DOHH2 (cell line): ENCODE measurements at regions not wholly inside any gene's neighbourhood (a gene's known extent, or its start where the extent isn't known, plus 50 kb on each side); places are given as distances from the start of the nearest gene placed in this dataset.

ENCODE experiments used
- H3F3A ChIP-seq: fragments of 200-600 bp; sonication (generic), shearing (Covaris generic); 2 replicates; pipeline ENCODE4 v1.6.0; 2016; ENCODE audit warnings: antibody characterized with exemption, mild to moderate bottlenecking; ENCODE audit not compliant: control insufficient read depth, insufficient read depth
- H3K27ac ChIP-seq: fragments of 200-600 bp; sonication (generic); 2 replicates; pipeline ENCODE4 v1.5.1; 2014; ENCODE audit warnings: low read depth, mild to moderate bottlenecking, low read length, moderate library complexity
- H3K27me3 ChIP-seq: fragments of 200-600 bp; sonication (generic); 2 replicates; pipeline ENCODE4 v1.6.1; 2014; ENCODE audit warnings: mild to moderate bottlenecking, low read length, mixed read lengths; ENCODE audit not compliant: control insufficient read depth
- H3K36me3 ChIP-seq: fragments of 200-600 bp; sonication (generic); 2 replicates; pipeline ENCODE4 v1.6.1; 2014; ENCODE audit warnings: mild to moderate bottlenecking, low read length, moderate library complexity, mixed read lengths; ENCODE audit not compliant: control insufficient read depth
- H3K4me1 ChIP-seq: fragments of 200-600 bp; sonication (generic); 2 replicates; pipeline ENCODE4 v1.6.1; 2014; ENCODE audit warnings: mild to moderate bottlenecking, low read length, mixed read lengths; ENCODE audit not compliant: control insufficient read depth
- H3K4me2 ChIP-seq: fragments of 200-600 bp; sonication (generic); 2 replicates; pipeline ENCODE4 v1.6.0; 2014; ENCODE audit warnings: mild to moderate bottlenecking, low read length, moderate library complexity
- H3K4me3 ChIP-seq: fragments of 200-600 bp; sonication (generic); 2 replicates; pipeline ENCODE4 v1.5.1; 2014; ENCODE audit warnings: mild to moderate bottlenecking, low read length, mixed read lengths
- H3K79me2 ChIP-seq: fragments of 200-600 bp; sonication (generic); 2 replicates; pipeline ENCODE4 v1.6.1; 2014; ENCODE audit warnings: mild to moderate bottlenecking, low read length, mixed read lengths; ENCODE audit not compliant: control insufficient read depth
- H3K9me2 ChIP-seq: fragments of 200-600 bp; sonication (generic); replicated peaks from 2 replicates; pipeline ENCODE4 v1.6.1; 2014; ENCODE audit warnings: mild to moderate bottlenecking, low read length, mixed read lengths; ENCODE audit not compliant: control insufficient read depth
- H3K9me3 ChIP-seq: fragments of 200-600 bp; sonication (generic); 2 replicates; pipeline ENCODE4 v1.6.1; 2014; ENCODE audit warnings: antibody characterized with exemption, low read length, mixed read lengths; ENCODE audit not compliant: control insufficient read depth, insufficient read depth
- H4K20me1 ChIP-seq: fragments of 200-600 bp; sonication (generic); 2 replicates; pipeline ENCODE4 v1.6.0; 2014; ENCODE audit warnings: low read depth, mild to moderate bottlenecking, antibody characterized with exemption, low read length, moderate library complexity; ENCODE audit not compliant: control insufficient read depth, insufficient read depth
- EZH2phosphoT487 ChIP-seq: fragments of 200-600 bp; sonication (generic); IDR thresholded peaks from 2 replicates; pipeline ENCODE4 v1.6.1; 2017; ENCODE audit warnings: borderline replicate concordance, mild to moderate bottlenecking, antibody characterized with exemption, low read length, moderate library complexity, mixed read lengths
- TF ChIP-seq, protein P1 (sequence below): fragments of 200-600 bp; sonication (generic); IDR thresholded peaks from one replicate; pipeline ENCODE4 v1.5.1; 2014; ENCODE audit warnings: antibody characterized with exemption, mild to moderate bottlenecking, low read depth, low read length; ENCODE audit not compliant: poor library complexity, severe bottlenecking

DNA sequence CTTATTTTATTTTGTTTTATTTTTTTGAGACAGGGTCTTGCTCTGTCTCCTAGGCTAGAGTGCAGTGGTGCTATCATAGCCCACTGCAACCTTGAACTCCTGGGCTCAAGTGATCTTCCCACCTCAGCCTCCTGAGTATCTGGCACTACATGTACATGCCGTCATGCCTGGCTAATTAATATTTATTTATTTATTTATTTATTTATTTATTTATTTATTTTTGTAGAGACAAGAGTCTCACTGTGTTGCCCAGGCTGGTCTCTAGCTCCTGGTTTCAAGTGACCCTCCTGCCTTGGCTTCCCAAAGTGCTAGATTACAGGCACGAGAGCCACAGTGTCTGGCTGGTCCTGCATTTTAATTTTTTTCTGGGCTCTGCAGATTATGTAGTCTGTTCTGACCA, 84.9 kb upstream of the BCOR start:
- TF ChIP-seq EZH2phosphoT487: no peak
- Histone ChIP-seq H4K20me1 (no peaks in the 10 kb centered on the region), H3K27ac (no peak overlapping the region), H3K79me2 (no peaks in the 10 kb centered on the region), H3F3A (no peaks in the 10 kb centered on the region), H3K27me3 (no peaks in the 10 kb centered on the region), H3K9me3 (no peaks in the 10 kb centered on the region; the same call in 1 of the 2 replicates), H3K4me1 (peaks cover 9% of the 10 kb centered on the region), H3K36me3 (no peaks in the 10 kb centered on the region), H3K4me3 (no peak overlapping the region), H3K4me2 (no peak overlapping the region), H3K9me2 (no peaks in the 10 kb centered on the region)

DNA sequence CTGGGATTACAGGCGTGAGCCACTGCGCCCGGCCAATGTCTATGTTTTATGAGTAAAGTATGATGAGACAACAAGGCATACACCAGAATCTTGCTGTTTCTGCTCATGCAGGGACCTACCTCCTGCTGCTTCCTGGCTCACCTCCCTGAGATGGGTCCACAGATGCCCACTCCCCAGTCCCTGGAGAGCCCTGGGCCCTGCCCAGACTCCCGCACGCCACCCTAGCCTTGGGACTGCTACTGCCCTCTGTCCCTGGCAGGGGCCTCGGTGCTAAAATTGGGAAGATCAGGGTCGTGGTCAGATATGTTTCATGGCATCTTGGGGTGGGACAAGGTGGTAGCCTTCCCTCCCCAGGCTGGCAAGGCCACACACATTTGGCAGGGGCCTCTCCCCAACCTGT, 84.3 kb upstream of the BCOR start:
- H3F3A ChIP-seq: no peaks in the 10 kb centered on the region

DNA sequence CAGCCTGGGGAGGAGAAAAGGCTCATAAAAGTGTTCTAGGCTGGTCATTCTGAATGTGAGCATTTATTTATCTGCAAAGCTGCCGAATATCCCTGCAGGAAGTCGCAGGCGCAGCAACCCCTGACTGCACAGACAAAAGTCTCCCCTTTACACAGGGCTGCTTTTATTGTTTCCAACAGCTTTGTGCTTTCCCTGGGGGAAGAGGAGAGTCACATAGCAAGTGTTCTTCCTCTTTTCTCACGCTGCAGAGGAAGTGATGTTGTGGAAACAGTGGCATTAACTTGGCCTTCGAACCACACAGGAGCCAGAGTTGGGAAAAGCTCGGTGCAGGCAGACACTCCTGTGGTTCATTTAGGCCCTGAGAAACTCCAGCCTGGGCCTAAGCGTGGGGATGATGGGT, 81.5 kb upstream of the BCOR start:
- no peaks in the 10 kb centered on the region for H3K27me3 ChIP-seq
- H4K20me1 ChIP-seq: no peaks in the 10 kb centered on the region
- no peak overlapping the region for H3K27ac ChIP-seq
- peaks cover 3% of the 10 kb centered on the region; the same call in 1 of the 2 replicates for H3F3A ChIP-seq
- peaks cover 27% of the 10 kb centered on the region for H3K4me1 ChIP-seq
- no peaks in the 10 kb centered on the region for H3K36me3 ChIP-seq
- H3K79me2 ChIP-seq: no peaks in the 10 kb centered on the region
- H3K4me2 ChIP-seq: no peak overlapping the region
- no peaks in the 10 kb centered on the region for H3K9me3 ChIP-seq
- H3K4me3 ChIP-seq: no peak overlapping the region
- TF ChIP-seq, protein P1, sequence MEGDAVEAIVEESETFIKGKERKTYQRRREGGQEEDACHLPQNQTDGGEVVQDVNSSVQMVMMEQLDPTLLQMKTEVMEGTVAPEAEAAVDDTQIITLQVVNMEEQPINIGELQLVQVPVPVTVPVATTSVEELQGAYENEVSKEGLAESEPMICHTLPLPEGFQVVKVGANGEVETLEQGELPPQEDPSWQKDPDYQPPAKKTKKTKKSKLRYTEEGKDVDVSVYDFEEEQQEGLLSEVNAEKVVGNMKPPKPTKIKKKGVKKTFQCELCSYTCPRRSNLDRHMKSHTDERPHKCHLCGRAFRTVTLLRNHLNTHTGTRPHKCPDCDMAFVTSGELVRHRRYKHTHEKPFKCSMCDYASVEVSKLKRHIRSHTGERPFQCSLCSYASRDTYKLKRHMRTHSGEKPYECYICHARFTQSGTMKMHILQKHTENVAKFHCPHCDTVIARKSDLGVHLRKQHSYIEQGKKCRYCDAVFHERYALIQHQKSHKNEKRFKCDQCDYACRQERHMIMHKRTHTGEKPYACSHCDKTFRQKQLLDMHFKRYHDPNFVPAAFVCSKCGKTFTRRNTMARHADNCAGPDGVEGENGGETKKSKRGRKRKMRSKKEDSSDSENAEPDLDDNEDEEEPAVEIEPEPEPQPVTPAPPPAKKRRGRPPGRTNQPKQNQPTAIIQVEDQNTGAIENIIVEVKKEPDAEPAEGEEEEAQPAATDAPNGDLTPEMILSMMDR: no peak
- no peak for TF ChIP-seq EZH2phosphoT487
- H3K9me2 ChIP-seq: no peaks in the 10 kb centered on the region

More for the DNA sequence above, 84.3 kb upstream of the BCOR start:
- Histone ChIP-seq H3K27me3 (no peaks in the 10 kb centered on the region), H3K36me3 (no peaks in the 10 kb centered on the region), H4K20me1 (no peaks in the 10 kb centered on the region), H3K27ac (no peak overlapping the region), H3K9me3 (no peaks in the 10 kb centered on the region; the same call in 1 of the 2 replicates), H3K4me2 (no peak overlapping the region), H3K4me1 (peaks cover 14% of the 10 kb centered on the region), H3K4me3 (no peak overlapping the region), H3K79me2 (no peaks in the 10 kb centered on the region), H3K9me2 (no peaks in the 10 kb centered on the region)
- TF ChIP-seq, protein P1: no peak
- no peak for TF ChIP-seq EZH2phosphoT487

GRCh38 chrX:40177942-40178715, 80.4 kb upstream of the BCOR start:
- Histone ChIP-seq H3F3A (peaks cover 3% of the 10 kb centered on the region; the same call in 1 of the 2 replicates), H3K9me3 (no peaks in the 10 kb centered on the region), H3K4me1 (peaks cover 39% of the 10 kb centered on the region), H3K4me2 (peak overlapping the region; percentile 92), H3K27me3 (no peaks in the 10 kb centered on the region), H3K36me3 (no peaks in the 10 kb centered on the region), H3K4me3 (peak overlapping the region; percentile 85), H3K79me2 (peaks cover 7% of the 10 kb centered on the region), H4K20me1 (no peaks in the 10 kb centered on the region), H3K27ac (no peak overlapping the region), H3K9me2 (no peaks in the 10 kb centered on the region)
- TF ChIP-seq EZH2phosphoT487: no peak
- TF ChIP-seq, protein P1: no peak
